ENCODE measurements at regions not wholly inside any gene's neighbourhood (a gene's known extent, or its start where the extent isn't known, plus 50 kb on each side); places are given as distances from the start of the nearest gene placed in this dataset.
A peak's percentile ranks its signal among the peaks of the same experiment; 100 is the strongest.

DNA sequence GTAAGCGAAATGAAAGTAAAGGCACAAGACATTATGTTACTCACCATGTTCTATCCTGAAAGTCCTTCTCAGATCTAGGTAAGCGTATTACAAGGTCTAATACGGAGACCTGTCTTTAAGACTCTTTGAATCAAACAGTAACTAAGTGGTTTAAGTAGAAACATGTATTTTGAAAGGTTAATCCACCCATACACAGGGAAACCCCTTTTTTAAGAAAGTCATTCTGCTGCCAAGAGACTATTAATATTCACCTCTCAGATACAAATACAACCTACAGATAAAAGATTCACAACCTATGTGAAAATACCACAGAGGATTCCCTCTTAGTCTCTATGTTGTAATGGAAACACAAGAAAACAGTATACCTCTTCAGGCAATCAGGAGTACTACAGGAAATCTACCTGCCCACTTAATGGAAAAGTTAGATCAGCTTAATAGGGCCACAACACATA is 63.2 kb upstream of the TNIP3 start:
- no peak for DNase-seq (ENCODE audit: low read depth, low spot score)

DNA sequence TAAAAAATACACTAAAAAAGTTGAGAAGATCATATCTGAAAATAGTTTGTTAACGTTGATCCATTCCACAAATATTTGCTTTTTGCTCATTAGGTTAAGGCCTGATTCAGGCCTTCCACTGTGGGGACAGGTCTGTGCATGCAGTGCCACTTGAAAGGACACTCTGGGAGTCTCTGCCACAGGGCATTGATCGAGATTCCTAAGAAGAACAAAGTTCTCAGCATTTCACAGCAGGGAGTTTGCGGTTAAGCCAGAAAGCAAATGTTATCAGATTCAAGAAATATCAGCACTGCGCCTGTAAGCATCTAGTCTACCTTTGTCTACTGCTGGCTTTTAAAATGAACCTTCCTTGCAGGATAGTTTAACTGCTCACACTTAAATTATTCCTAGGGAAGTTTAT is 62.2 kb upstream of the TNIP3 start:
- peak; percentile 20 for DNase-seq (ENCODE audit: low read depth, low spot score)

DNA sequence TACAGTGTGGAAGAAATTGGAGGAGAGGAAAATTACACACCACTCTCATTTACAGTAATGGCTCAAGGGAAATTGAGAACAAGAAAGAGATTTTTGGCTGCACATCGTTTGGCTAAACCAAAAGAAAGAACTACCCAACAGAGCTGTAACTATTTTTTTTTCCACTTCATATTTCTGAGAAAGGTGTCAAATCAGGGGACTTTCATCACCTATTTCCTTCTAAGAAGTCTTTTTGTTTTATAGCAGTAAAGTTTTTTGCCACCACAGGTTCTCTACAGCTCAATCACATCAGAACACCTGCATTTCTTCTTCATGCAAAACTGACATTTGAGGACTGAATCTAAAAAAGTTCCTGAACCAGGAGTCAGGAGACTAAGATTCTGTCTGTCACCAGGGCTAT is 57.5 kb upstream of the TNIP3 start:
- DNase-seq (ENCODE audit: low read depth, low spot score): no peak

DNA sequence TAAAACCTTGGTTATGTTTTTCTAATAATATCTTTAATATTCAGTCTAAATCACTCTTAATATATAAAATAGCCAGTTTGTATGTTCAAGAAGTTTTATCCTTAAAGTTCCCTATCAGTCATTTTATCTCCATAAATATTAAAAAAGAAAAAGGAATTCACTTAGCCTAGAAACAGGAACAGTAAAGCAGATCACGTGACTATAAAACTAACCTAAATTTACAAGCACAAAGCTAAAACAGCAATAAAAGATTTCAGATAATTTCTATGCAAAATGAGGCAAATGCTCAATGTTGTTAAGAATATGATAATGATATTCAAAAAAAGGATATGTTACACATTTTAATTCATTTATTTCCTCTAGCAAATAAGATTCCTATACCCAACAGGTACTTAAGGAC is 57.1 kb upstream of the TNIP3 start:
- DNase-seq (ENCODE audit: low read depth, low spot score): no peak

DNA sequence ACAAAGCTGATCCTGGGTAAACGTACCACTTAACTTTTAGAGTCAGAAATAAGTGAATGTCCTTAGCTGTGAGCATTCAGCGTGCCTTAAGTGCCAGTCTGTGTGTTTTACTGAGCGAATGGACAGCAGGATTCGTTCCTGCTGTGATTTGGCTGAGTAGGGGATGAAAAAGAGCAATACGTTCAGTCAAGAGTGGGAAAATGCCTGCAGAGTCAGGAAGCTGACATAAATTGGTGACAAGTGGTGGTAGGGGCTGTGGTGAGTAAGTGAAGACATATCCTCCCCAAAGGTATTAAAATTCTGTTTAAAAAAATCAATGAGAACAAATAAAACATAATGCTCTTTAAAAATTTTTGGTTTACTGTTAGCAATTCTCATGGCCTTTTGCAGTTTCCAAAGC is 56.6 kb upstream of the TNIP3 start:
- no peak for DNase-seq (ENCODE audit: low read depth, low spot score)

DNA sequence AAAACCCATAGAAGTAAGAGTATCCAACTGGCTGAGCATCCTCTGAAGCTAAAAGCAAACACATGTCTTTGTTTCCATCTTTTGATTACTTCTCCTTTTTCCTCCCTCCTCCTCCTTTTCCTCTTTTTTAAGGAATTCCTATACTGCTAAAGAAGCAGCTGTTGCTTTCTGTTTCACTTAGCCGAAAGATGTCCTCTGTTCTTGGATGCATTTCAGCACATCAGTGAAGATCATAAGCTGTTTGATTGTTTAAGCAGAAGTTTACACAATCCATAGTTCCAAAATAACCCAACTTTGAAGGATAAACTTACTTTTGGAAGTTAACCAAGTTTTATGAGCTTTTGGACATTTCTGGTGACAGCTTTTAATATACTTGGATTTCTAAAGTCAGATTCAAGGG is 55.1 kb upstream of the TNIP3 start:
- no peak for DNase-seq (ENCODE audit: low read depth, low spot score)

DNA sequence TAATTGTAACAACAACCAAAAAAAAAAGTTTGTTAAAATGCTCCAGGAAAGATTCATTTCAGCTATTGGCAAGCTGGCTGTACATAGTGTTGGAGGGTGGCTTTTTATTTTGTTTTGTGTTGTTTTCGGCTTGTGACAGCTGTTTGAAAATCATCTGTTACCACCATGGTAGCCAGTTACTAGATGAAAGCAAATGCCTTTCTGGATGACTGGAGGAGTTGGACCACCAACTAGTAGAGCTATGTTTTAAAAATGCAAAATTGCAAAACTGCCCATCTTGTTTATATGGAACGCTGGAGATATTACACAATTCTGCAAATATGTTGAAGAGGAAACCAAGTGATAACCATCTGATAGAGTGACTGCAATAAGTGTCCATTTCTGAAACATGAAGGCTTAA is 53.2 kb upstream of the TNIP3 start:
- no peak for DNase-seq (ENCODE audit: low read depth, low spot score)

DNA sequence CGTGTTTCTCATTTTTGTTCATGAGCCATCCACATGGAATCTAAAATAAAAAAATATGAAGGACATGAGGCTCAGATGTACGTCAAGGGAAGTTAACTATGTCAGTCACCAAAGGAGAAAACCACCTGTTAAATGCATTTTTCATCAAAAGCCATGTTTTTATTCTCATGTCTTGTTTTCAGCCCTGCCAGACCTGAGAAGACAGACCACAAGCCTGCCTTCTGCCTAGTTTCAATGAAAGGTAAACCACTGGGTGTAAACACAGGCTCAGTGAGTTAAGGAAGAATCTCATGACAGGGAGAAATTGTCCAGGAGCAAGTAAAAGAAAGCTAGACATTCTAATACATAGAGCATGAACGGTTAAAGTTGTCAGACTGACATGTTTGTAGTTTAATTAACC is 52.3 kb upstream of the TNIP3 start:
- no peak for DNase-seq (ENCODE audit: low read depth, low spot score)

DNA sequence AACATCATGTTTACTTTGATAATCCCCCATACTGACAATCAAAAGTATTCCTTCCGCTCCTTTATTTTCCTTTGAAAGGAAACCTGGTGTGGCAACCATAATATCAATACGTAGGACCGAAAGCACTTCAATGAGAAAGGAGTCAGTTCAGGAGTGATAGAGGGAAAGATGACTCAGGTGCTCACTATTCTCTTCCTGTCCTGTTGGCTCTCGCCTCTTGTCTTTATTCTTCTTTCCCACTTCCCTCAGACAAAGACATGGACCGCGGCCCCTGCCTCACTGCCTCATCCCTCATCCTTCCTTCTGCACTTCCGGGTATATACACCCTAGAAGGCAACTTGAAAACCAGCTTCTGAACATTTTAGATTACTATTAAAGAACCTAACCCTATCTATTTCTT is 49.8 kb upstream of the TNIP3 start:
- no peak for DNase-seq (ENCODE audit: low read depth, low spot score)
